Glomerular visceral epithelial cell (primary cell): ENCODE measurements at regions not wholly inside any gene's neighbourhood (a gene's known extent, or its start where the extent isn't known, plus 50 kb on each side); places are given as distances from the start of the nearest gene placed in this dataset.
"Not testable (repeated sequence)": the region's sequence is repeated elsewhere in the genome, so short reads cannot be mapped to it uniquely, and the experiment has no call there.

Source experiments
- DNase-seq: peaks from one replicate; pipeline ENCODE4 v3.0.0-alpha.2; 2016; ENCODE audit errors: extremely low spot score

DNA sequence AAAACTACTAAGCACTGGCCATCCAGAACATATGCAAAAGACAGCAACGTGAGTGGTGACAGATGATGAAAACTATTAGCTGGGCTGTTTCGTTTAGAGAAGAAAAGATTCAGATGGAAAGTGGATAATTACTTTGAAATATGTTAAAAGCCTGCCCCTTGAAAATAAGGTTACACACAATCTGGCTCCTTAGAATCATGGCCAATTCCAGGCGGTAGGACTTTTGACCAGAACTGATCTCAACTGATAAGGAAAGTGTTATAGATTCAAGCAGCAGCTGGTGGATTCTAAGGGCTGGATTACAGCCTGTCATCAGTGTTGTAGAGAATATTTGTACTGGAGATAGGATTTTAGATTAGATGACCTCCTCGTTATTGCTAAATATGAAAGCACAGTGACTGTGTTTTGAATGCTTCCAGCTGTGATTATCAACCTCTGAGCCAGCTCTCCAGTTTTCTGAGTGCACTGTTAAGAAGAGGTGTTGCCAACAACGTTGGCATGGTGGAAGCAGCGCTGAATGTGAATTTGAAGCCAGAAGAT lies 75.1 kb downstream of the KBTBD2 start:
- DNase-seq, result not testable (repeated sequence)

DNA sequence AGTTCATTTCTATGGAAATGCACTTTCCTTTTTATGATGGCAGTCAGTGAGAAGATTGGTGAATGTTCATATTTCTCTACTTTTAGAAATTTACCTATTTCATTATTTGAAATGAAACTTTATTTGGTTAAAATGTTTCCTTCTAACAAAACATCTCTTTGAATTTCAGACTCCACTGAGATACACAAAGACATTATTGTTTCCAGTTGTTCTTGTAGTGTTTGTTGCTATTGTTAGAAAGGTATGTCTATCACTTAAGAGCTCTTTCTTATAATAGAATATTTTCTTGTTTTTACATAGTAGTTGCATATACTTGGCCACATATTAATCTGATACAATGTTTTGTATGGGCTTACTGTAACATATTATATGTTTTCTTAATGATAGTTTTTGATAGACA lies 76.8 kb downstream of the KBTBD2 start:
- not testable (repeated sequence) for DNase-seq

- no peak for DNase-seq
These were observed 81.7 kb downstream of the KBTBD2 start for GRCh38 chr7:32809871-32810270.

- DNase-seq, result no peak
These were observed 82.2 kb downstream of the KBTBD2 start for GRCh38 chr7:32809347-32809746.

DNA sequence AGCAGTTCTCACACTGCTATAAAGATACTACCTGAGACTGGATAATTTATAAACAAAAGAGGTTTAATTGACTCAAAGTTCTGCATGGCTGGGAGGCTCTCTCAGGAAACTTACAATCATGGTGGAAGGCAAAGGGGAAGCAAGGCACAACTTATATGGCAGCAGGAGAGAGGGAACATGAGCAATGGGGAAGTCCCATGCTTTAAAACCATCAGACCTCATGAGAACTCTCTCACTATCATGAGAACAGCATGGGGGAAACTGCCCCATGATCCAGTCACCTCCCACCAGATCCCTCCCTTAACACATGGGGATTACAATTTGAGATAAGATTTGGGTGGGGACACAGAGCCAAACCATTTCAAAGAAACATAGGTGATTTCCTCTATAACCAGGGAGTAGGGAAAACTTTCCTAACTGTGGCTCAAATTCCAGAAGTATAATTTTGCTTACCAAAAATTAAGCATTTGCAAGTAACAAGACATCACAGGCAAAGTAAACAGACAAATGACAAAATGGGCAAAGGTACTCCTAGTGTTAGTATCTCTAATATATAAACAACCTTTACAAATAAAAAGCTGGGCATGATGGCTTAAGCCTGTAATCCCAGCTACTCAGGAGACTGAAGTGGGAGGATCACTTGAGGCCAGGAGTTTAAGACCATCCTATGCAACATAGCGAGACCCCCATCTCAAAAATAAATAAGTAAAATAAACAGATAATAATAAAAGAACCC lies 88.0 kb downstream of the KBTBD2 start:
- no peak for DNase-seq

GRCh38 chr7:32802305-32802910 lies 89.2 kb downstream of the KBTBD2 start:
- DNase-seq, result no peak

GRCh38 chr7:32793053-32793452 lies 98.5 kb downstream of the KBTBD2 start:
- DNase-seq, result not testable (repeated sequence)

DNA sequence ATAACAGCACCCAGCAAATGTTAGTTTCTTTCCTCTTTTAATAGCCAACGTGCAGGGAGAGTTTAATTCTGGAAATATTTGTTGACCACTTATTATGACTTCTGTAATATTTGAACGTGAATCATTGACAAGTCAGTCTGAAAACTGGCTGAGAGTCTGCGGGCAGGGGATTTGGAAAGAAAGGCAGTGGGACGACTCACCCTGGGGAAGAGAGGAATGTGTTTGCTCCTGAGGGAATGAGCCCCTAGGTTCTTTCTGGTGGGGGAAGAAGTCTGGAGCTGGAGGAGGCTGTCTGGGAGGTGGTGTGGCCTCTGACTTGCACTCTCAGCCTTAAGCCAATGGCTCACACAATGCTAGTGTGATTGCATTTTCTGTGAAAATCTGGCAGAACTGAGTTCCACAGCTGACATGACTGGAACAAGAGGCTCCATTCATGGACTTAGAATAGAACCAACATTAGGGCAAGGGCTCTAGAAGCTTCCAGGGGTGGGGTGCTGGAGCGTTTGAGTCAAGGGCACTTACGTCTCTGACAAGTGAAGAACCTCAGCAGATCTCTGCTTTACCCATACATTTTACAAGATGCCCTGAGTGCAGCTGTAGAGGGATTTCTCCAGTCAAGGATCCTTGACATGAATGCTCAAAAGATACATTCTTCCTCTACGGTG lies 100.7 kb downstream of the KBTBD2 start:
- peak; percentile 66 for DNase-seq

- DNase-seq, result not testable (repeated sequence)
These were observed 102.3 kb downstream of the KBTBD2 start for GRCh38 chr7:32789266-32789665.

GRCh38 chr7:32788174-32788573 lies 103.4 kb downstream of the KBTBD2 start:
- DNase-seq, result not testable (repeated sequence)

- DNase-seq, result not testable (repeated sequence)
These were observed 106.1 kb downstream of the KBTBD2 start for GRCh38 chr7:32785365-32785944.

- DNase-seq, result not testable (repeated sequence)
These were observed 111.7 kb downstream of the KBTBD2 start for GRCh38 chr7:32779895-32780294.

DNA sequence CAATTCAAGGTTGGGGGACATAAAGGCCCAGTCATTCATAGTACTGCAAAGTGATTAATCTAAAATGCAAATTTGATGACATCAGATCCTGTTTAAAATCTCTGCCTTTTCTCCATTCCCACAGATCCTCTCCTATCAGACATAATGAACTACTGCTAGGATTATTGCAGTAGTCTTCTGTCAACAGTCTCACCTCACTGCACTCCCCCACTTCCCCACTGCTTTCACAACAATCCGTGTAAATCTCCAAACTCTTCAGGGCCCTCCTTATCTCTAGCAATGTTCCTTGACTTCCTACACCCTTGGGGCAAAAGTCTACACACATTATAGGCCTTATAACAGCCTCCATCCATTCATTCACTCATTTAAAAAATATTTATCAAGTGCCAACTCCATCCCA lies 112.4 kb downstream of the KBTBD2 start:
- DNase-seq, result no peak

DNA sequence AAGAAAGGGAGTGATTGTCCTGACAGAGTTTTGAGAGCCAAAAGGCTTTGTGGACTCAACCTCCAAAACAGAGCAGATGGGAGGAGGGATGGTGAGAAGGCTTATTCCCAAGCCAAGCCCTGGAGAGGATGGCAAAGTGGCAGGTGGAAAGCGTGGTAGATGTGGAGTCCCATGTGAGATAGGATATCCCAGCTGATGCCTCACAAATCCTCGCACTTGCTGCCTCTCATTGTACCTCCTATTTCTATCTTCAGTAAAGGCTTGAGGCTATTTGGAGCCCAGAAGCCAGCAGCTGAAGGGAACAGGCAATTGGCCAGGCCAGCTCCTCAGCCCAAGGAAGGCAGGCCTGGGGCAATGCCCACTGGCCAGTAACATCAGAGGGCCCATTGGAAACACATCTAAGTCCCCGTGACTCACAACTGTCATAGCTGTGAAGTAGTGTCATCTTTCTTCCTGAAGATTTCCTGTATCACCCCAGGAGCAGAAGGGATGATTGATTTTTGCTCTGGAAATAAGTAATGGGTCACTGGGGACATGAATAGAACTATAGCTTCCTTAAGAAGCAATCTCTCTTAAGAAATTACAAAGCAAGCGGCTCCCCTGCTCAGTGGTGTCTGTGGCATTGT lies 114.4 kb downstream of the KBTBD2 start:
- peak; percentile 23 for DNase-seq

- not testable (repeated sequence) for DNase-seq
These were observed 115.2 kb downstream of the KBTBD2 start for GRCh38 chr7:32776318-32776717.

DNA sequence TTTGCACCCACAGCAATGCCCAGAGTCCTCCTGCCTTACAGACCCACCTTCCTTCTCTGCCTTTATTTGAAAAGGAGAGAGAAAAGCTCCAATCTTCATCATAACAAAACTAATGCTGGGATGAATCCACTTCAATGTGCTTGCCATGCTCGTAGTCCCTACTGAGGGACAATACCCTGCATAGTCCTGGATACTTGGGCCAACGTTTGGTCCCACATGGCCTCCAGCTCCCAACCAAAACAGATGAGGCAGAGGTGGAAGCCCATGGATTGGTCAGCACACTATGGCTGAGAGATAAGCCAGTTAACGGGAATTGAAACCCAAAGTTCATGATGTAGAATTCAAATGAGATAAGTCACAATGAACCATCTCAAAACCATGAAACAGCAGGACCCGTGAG lies 115.8 kb downstream of the KBTBD2 start:
- DNase-seq, result not testable (repeated sequence)

GRCh38 chr7:32774541-32774951 lies 117.0 kb downstream of the KBTBD2 start:
- DNase-seq, result no peak

DNA sequence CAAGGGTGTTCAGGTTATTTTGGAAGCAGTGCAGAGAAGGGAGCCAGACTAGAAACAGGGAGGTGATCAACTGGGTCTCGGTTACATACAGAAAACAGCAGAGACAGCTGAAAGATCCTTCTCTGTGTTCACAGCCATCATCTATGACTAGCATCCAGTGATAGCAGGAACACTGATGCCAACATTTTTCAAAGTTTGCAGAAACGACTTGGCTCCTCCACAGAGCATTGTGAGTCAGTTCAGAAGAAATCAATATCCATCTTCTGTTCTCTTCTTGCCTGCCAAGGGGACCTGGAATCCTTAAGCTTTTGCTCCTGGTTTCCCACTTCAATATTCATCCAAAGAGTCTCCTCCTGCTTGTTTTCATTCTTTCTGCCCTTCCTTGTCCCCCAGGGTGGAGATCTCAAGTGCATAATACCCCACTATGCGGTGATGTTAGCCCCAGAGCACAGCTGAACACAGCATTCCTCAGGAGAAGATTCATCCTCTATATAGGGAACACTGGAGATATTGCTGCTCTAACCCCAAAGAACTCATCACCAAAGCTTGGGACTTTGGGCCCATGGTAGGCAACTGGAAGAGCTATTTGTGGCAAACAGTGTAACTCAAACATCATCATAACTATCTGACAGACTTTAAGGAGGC lies 122.6 kb downstream of the KBTBD2 start:
- not testable (repeated sequence) for DNase-seq

DNA sequence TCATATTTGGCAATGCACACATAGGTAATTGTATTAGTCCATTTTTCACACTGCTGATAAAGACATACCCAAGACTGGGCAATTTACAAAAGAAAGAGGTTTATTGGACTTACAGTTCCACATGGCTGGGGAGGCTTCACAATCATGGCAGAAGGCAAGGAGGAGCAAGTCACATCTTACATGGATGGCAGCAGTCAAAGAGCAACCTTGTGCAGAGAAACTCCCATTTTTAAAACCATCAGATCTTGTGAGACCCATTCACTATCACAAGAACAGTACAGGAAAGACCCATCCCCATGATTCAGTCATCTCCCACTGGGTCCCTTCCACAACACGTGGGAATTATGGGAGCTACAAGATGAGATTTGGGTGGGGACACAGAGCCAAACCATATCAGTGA lies 123.2 kb downstream of the KBTBD2 start:
- not testable (repeated sequence) for DNase-seq

GRCh38 chr7:32765649-32766251 lies 125.8 kb downstream of the KBTBD2 start:
- not testable (repeated sequence) for DNase-seq

DNA sequence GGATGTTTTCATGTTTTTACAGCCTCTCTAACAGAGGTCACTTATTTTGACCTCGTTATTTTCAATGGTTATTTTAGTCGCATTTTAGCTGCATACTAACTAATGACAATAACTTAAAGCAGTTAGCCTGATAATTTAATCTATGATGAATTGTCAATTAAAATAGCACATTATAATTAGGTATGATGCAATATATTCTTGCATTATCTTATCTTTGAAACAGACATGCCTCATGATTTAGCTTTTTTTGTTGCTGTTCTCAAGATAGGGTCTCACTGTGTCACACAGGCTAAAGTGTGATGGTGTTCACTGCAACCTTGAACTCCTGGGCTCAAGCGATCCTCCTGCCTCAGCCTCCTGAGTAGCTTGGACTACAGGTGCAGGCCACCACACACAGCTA lies 126.4 kb downstream of the KBTBD2 start:
- DNase-seq, result no peak
